Non-pigmented ciliary epithelial cell (primary cell): ENCODE measurements at regions not wholly inside any gene's neighbourhood (a gene's known extent, or its start where the extent isn't known, plus 50 kb on each side); places are given as distances from the start of the nearest gene placed in this dataset.

ENCODE experiments used
- DNase-seq: peaks from one replicate; pipeline ENCODE4 v3.0.0-alpha.2; 2010; ENCODE audit warnings: low read depth

- DNase-seq, result no peak
These were observed 209.1 kb downstream of the DACT1 start for GRCh38 chr14:58846682-58847465.

GRCh38 chr14:58848365-58848764 lies 210.6 kb downstream of the DACT1 start:
- DNase-seq, result no peak

GRCh38 chr14:58849601-58850000 lies 211.8 kb downstream of the DACT1 start:
- DNase-seq, result no peak

GRCh38 chr14:58850011-58850410 lies 212.2 kb downstream of the DACT1 start:
- DNase-seq, result no peak

GRCh38 chr14:58861586-58861985 lies 223.8 kb downstream of the DACT1 start:
- DNase-seq, result no peak

GRCh38 chr14:58862416-58863160 lies 224.8 kb downstream of the DACT1 start:
- no peak for DNase-seq

- DNase-seq, result no peak
These were observed 226.0 kb downstream of the DACT1 start for GRCh38 chr14:58863661-58864345.

GRCh38 chr14:58864751-58865513 lies 227.2 kb downstream of the DACT1 start:
- DNase-seq, result peak; percentile 44

GRCh38 chr14:58865514-58866281 lies 227.9 kb downstream of the DACT1 start:
- DNase-seq, result peak; percentile 50

GRCh38 chr14:58866391-58866790 lies 228.6 kb downstream of the DACT1 start:
- DNase-seq, result no peak

- DNase-seq, result no peak
These were observed 233.2 kb downstream of the DACT1 start for GRCh38 chr14:58870961-58871360.

- no peak for DNase-seq
These were observed 233.8 kb downstream of the DACT1 start for GRCh38 chr14:58871573-58871972.

- no peak for DNase-seq
These were observed 234.3 kb downstream of the DACT1 start for GRCh38 chr14:58872061-58872460.

GRCh38 chr14:58873228-58873953 lies 235.6 kb downstream of the DACT1 start:
- no peak for DNase-seq

- DNase-seq, result no peak
These were observed 237.9 kb downstream of the DACT1 start for GRCh38 chr14:58875613-58876012.

GRCh38 chr14:58876608-58877007 lies 238.8 kb downstream of the DACT1 start:
- no peak for DNase-seq

- DNase-seq, result no peak
These were observed 240.8 kb downstream of the DACT1 start for GRCh38 chr14:58878439-58879139.

- no peak for DNase-seq
These were observed 243.7 kb downstream of the DACT1 start for GRCh38 chr14:58881433-58881832.

GRCh38 chr14:58882577-58883018 lies 244.8 kb downstream of the DACT1 start:
- DNase-seq, result no peak

- no peak for DNase-seq
These were observed 246.7 kb downstream of the DACT1 start for GRCh38 chr14:58884442-58884841.
